ENCODE measurements at regions not wholly inside any gene's neighbourhood (a gene's known extent, or its start where the extent isn't known, plus 50 kb on each side); places are given as distances from the start of the nearest gene placed in this dataset.

GRCh38 chr1:79124756-79125155, 118.2 kb upstream of the ADGRL4 start:
- no peaks in the 10 kb centered on the region for H3K9me3 ChIP-seq
- no peak overlapping the region for H3K4me3 ChIP-seq
- no peaks in the 10 kb centered on the region for H3K27me3 ChIP-seq (replicated peaks; ENCODE audit: insufficient read depth)
- TF ChIP-seq CTCF (IDR thresholded peaks at IDR 0.05), result no peak
- no peak for TF ChIP-seq POLR2AphosphoS5 (IDR thresholded peaks at IDR 0.05)
- TF ChIP-seq POLR2A (IDR thresholded peaks at IDR 0.05), result no peak
- no peak overlapping the region for H3K27ac ChIP-seq
- no peaks in the 10 kb centered on the region for H3K4me1 ChIP-seq (replicated peaks)
- intact Hi-C loops (cut with DNase I), result no loop called here
- no peaks in the 10 kb centered on the region for H3K36me3 ChIP-seq
- DNase-seq (ENCODE audit: low spot score), result no peak
- WGBS, result 76% methylated on average over 5 of the region's 5 CpGs

GRCh38 chr1:79122521-79122920, 116.0 kb upstream of the ADGRL4 start:
- no peaks in the 10 kb centered on the region for H3K36me3 ChIP-seq
- H3K27ac ChIP-seq, result no peak overlapping the region
- no peaks in the 10 kb centered on the region for H3K9me3 ChIP-seq
- intact Hi-C loops (cut with DNase I), result no loop called here
- no peak for TF ChIP-seq POLR2A (IDR thresholded peaks at IDR 0.05)
- no peak for DNase-seq (ENCODE audit: low spot score)
- H3K4me1 ChIP-seq (replicated peaks), result no peaks in the 10 kb centered on the region
- WGBS, result 74% methylated on average over 1 of the region's 1 CpG
- H3K27me3 ChIP-seq (replicated peaks; ENCODE audit: insufficient read depth), result no peaks in the 10 kb centered on the region
- H3K4me3 ChIP-seq, result no peak overlapping the region

- no peaks in the 10 kb centered on the region for H3K9me3 ChIP-seq
- DNase-seq (ENCODE audit: low spot score), result no peak
- H3K4me1 ChIP-seq (replicated peaks), result no peaks in the 10 kb centered on the region
- no peaks in the 10 kb centered on the region for H3K27me3 ChIP-seq (replicated peaks; ENCODE audit: insufficient read depth)
- 75% methylated on average over 3 of the region's 3 CpGs for WGBS
- no peak overlapping the region for H3K27ac ChIP-seq
- no peak for TF ChIP-seq CTCF (IDR thresholded peaks at IDR 0.05)
- intact Hi-C loops (cut with DNase I), result no loop called here
- no peak overlapping the region for H3K4me3 ChIP-seq
- H3K36me3 ChIP-seq, result no peaks in the 10 kb centered on the region
Observed at GRCh38 chr1:79117376-79117775, 110.8 kb upstream of the ADGRL4 start.

GRCh38 chr1:79113836-79114235, 107.3 kb upstream of the ADGRL4 start:
- no peak for DNase-seq (ENCODE audit: low spot score)
- TF ChIP-seq CTCF (IDR thresholded peaks at IDR 0.05), result no peak
- no peak for TF ChIP-seq POLR2AphosphoS5 (IDR thresholded peaks at IDR 0.05)
- no peak for TF ChIP-seq POLR2A (IDR thresholded peaks at IDR 0.05)
- Histone ChIP-seq H3K4me3 (no peak overlapping the region), H3K9me3 (no peaks in the 10 kb centered on the region), H3K36me3 (no peaks in the 10 kb centered on the region), H3K4me1 (replicated peaks) (no peaks in the 10 kb centered on the region), H3K27me3 (replicated peaks; ENCODE audit: insufficient read depth) (no peaks in the 10 kb centered on the region), H3K27ac (no peak overlapping the region)
- intact Hi-C loops (cut with DNase I), result no loop called here
- 68% methylated on average over 5 of the region's 5 CpGs for WGBS

- Histone ChIP-seq H3K4me3 (no peak overlapping the region), H3K9me3 (no peaks in the 10 kb centered on the region), H3K36me3 (no peaks in the 10 kb centered on the region), H3K27ac (no peak overlapping the region), H3K4me1 (replicated peaks) (no peaks in the 10 kb centered on the region), H3K27me3 (replicated peaks; ENCODE audit: insufficient read depth) (no peaks in the 10 kb centered on the region)
- TF ChIP-seq POLR2AphosphoS5 (IDR thresholded peaks at IDR 0.05), result no peak
- no peak for TF ChIP-seq CTCF (IDR thresholded peaks at IDR 0.05)
- TF ChIP-seq POLR2A (IDR thresholded peaks at IDR 0.05), result no peak
- intact Hi-C loops (cut with DNase I), result no loop called here
- no peak for DNase-seq (ENCODE audit: low spot score)
Observed at GRCh38 chr1:79110749-79111148, 104.2 kb upstream of the ADGRL4 start.

All from prostate gland (tissue), 2 donors.